ENCODE measurements at regions not wholly inside any gene's neighbourhood (a gene's known extent, or its start where the extent isn't known, plus 50 kb on each side); places are given as distances from the start of the nearest gene placed in this dataset.
"Not testable (repeated sequence)": the region's sequence is repeated elsewhere in the genome, so short reads cannot be mapped to it uniquely, and the experiment has no call there.

DNA sequence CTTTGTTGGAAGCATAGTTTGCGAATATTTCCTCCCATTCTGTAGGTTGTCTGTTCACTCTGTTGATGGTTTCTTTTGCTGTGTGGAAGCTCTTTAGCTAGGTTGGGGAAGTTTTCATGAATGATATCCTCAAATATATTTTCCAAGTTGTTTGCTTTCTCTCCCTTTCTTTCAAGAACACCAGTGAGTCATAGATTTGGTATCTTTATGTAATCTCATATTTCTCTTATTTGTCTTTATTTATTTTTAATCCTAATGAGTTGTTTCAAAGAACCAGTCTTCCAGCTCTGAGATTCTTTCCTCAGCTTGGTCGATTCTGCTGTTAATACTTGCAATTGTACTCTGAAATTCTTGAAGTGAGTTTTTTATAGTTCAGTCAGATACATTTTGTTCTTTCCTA lies 628.0 kb upstream of the ID4 start:
- Histone ChIP-seq H3K36me3 (ENCODE audit: insufficient read depth, insufficient read length, low read length) (no peaks in the 10 kb centered on the region), H3K9me3 (ENCODE audit: insufficient read depth, low read length) (peaks cover 18% of the 10 kb centered on the region), H3K9ac (ENCODE audit: insufficient read length, low read depth) (no peak overlapping the region), H3K4me3 (ENCODE audit: insufficient read length, low read depth) (no peak overlapping the region), H3K4me1 (ENCODE audit: insufficient read depth, insufficient read length) (no peaks in the 10 kb centered on the region), H3K27me3 (ENCODE audit: insufficient read depth, insufficient read length) (no peaks in the 10 kb centered on the region)
- DNase-seq (ENCODE audit: low read depth, low spot score), result no peak
- TF ChIP-seq SUZ12 (IDR thresholded peaks at IDR 0.05; ENCODE audit: extremely low read depth, insufficient read depth, insufficient read length) (no peak), YY1 (IDR thresholded peaks at IDR 0.05; ENCODE audit: insufficient read depth, insufficient read length) (no peak), ZNF274 (IDR thresholded peaks at IDR 0.05; ENCODE audit: low read depth, low read length) (no peak)

DNA sequence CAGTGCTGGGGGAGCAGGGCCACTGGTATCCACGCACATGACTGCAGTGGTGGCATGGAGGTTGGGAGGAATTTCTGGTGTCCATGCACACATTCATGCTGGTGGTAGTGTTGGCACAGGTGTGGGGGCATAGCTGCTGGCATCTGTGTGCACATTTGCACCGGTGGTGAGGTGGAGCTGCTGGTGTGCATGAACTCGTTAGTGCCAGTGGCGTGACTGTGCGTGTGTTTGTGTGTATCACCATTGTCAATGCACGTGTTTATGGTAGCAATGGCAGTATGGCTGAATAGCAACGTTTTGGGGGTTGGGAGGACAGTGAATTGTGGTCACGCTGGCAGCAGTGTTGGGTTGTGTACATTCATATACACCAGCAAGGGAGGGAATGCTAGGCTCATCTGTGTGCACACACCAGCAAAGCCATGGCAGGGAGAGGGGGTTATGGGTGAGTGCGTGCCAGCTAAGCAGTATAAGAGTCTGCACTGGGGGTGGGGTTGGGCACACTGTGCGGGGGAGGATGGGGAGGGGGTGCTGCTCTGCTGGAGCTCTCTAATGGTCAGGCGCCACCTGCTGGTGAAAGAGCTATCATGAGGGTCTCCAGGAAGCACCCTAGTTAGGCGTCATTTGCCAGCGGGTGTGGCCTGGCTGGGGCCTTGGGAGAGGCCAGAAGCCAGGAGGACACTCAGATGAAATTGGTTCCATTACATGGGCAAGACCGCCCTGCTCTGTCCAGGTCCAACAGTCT lies 626.1 kb upstream of the ID4 start:
- peaks cover 32% of the 10 kb centered on the region for H3K9me3 ChIP-seq (ENCODE audit: insufficient read depth, low read length)
- no peak overlapping the region for H3K9ac ChIP-seq (ENCODE audit: insufficient read length, low read depth)
- H3K4me3 ChIP-seq (ENCODE audit: insufficient read length, low read depth), result no peak overlapping the region
- TF ChIP-seq SUZ12 (IDR thresholded peaks at IDR 0.05; ENCODE audit: extremely low read depth, insufficient read depth, insufficient read length), result no peak
- TF ChIP-seq YY1 (IDR thresholded peaks at IDR 0.05; ENCODE audit: insufficient read depth, insufficient read length), result no peak
- no peak for TF ChIP-seq ZNF274 (IDR thresholded peaks at IDR 0.05; ENCODE audit: low read depth, low read length)
- H3K36me3 ChIP-seq (ENCODE audit: insufficient read depth, insufficient read length, low read length), result no peaks in the 10 kb centered on the region
- DNase-seq (ENCODE audit: low read depth, low spot score), result peak; percentile 5
- H3K4me1 ChIP-seq (ENCODE audit: insufficient read depth, insufficient read length), result no peaks in the 10 kb centered on the region
- H3K27me3 ChIP-seq (ENCODE audit: insufficient read depth, insufficient read length), result no peaks in the 10 kb centered on the region

DNA sequence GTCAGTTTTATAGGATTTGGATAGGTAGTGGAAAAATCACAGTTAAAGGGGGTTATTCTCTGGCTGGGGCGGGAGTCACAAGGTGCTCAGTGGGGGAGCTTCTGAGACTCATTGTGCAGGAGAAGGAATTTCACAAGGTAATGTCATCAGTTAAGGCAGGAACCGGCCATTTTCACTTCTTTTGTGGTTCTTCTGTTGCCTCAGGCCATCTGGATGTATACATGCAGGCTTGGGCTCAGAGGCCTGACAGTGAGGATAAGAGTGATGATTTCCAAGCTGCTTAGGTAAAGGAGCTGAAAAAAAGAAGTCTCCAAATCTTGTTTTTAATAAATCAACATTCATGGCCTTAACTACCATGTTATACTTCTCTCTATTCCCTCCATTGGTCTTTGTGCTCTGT lies 622.9 kb upstream of the ID4 start:
- Histone ChIP-seq H3K4me3 (ENCODE audit: insufficient read length, low read depth) (no peak overlapping the region), H3K27me3 (ENCODE audit: insufficient read depth, insufficient read length) (no peaks in the 10 kb centered on the region), H3K9ac (ENCODE audit: insufficient read length, low read depth) (no peak overlapping the region), H3K4me1 (ENCODE audit: insufficient read depth, insufficient read length) (no peaks in the 10 kb centered on the region), H3K36me3 (ENCODE audit: insufficient read depth, insufficient read length, low read length) (no peaks in the 10 kb centered on the region), H3K9me3 (ENCODE audit: insufficient read depth, low read length) (peaks cover 32% of the 10 kb centered on the region)
- TF ChIP-seq SUZ12 (IDR thresholded peaks at IDR 0.05; ENCODE audit: extremely low read depth, insufficient read depth, insufficient read length), result no peak
- TF ChIP-seq YY1 (IDR thresholded peaks at IDR 0.05; ENCODE audit: insufficient read depth, insufficient read length), result no peak
- TF ChIP-seq ZNF274 (IDR thresholded peaks at IDR 0.05; ENCODE audit: low read depth, low read length), result no peak
- peak; percentile 2 for DNase-seq (ENCODE audit: low read depth, low spot score)

DNA sequence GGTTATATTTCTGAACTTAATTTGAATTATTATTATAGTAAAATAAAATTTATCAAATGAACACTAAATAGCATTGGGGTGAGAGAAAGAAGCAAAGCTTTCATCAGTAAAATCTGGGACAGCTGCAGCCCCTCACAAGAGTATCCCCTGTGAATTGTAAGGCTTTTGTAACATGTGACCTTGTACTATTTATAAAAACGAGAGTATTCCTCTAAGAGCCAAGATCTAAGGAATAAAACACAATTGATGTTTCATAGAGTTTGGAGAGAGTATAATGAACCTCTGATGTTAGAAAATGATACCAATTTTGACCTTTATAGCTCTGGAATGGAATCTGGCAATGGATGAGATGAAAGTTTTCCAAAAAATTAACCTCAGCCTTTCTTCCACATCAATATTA lies 617.2 kb upstream of the ID4 start:
- Histone ChIP-seq H3K27me3 (ENCODE audit: insufficient read depth, insufficient read length) (no peaks in the 10 kb centered on the region), H3K36me3 (ENCODE audit: insufficient read depth, insufficient read length, low read length) (no peaks in the 10 kb centered on the region), H3K4me1 (ENCODE audit: insufficient read depth, insufficient read length) (no peaks in the 10 kb centered on the region), H3K4me3 (ENCODE audit: insufficient read length, low read depth) (no peak overlapping the region), H3K9me3 (ENCODE audit: insufficient read depth, low read length) (peaks cover 18% of the 10 kb centered on the region), H3K9ac (ENCODE audit: insufficient read length, low read depth) (no peak overlapping the region)
- TF ChIP-seq ZNF274 (IDR thresholded peaks at IDR 0.05; ENCODE audit: low read depth, low read length), result no peak
- no peak for TF ChIP-seq YY1 (IDR thresholded peaks at IDR 0.05; ENCODE audit: insufficient read depth, insufficient read length)
- TF ChIP-seq SUZ12 (IDR thresholded peaks at IDR 0.05; ENCODE audit: extremely low read depth, insufficient read depth, insufficient read length), result no peak
- DNase-seq (ENCODE audit: low read depth, low spot score), result no peak

DNA sequence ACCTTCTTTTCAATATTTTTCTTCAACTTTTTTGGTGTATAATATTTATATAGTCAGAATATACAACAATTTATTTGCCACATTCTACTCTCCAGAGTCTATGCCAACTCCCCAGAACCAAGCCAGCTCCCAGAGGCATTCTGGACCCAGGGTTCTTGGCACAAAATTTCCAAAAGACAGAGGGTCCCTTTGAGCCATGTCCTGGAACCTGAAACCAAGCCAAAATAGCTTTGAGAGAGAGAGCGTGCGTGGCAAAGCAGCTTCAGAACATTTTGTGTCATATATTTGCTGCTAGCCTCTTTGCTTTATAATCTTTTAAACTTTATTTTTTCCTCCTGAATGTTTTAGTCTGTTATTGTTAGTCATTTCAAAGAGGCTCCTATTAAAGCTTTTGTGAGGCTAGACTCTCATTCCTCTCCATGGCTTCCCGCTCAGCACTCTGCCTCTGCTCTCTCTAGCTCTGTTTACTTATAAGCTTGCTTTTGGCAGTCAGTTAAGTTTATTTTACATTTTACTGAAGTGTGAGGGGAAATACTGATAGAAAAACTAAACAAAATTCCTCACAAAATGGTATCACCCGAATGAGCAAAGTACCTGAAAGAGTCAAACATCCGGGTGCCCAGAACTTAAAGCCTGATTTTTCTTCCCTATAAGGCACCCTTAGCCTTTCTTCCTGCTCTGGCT lies 605.1 kb upstream of the ID4 start:
- Histone ChIP-seq H3K27me3 (ENCODE audit: insufficient read depth, insufficient read length) (no peaks in the 10 kb centered on the region), H3K36me3 (ENCODE audit: insufficient read depth, insufficient read length, low read length) (no peaks in the 10 kb centered on the region), H3K4me3 (ENCODE audit: insufficient read length, low read depth) (no peak overlapping the region), H3K9ac (ENCODE audit: insufficient read length, low read depth) (no peak overlapping the region), H3K4me1 (ENCODE audit: insufficient read depth, insufficient read length) (no peaks in the 10 kb centered on the region), H3K9me3 (ENCODE audit: insufficient read depth, low read length) (no peaks in the 10 kb centered on the region)
- no peak for DNase-seq (ENCODE audit: low read depth, low spot score)
- TF ChIP-seq YY1 (IDR thresholded peaks at IDR 0.05; ENCODE audit: insufficient read depth, insufficient read length), result no peak
- TF ChIP-seq SUZ12 (IDR thresholded peaks at IDR 0.05; ENCODE audit: extremely low read depth, insufficient read depth, insufficient read length), result no peak
- no peak for TF ChIP-seq ZNF274 (IDR thresholded peaks at IDR 0.05; ENCODE audit: low read depth, low read length)

DNA sequence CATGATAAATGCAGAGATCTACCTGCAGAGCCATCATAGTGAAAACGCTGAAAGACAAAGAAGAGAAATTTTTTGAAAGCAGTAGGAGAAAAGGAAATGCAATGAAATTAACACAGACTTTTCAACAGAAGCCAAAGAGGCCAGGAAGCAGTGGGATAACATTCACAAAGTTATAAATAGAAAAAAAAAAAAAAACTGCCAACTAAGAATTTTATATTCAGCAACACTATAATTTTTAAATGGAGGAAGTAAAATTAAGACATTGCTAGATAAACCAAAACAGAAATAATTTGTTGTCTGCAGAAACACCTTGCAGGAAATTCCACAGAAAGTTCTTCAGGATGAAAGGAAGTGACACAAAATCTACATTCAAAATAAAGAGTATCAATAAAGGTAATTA lies 591.5 kb upstream of the ID4 start:
- no peak overlapping the region for H3K9ac ChIP-seq (ENCODE audit: insufficient read length, low read depth)
- H3K36me3 ChIP-seq (ENCODE audit: insufficient read depth, insufficient read length, low read length), result no peaks in the 10 kb centered on the region
- H3K4me1 ChIP-seq (ENCODE audit: insufficient read depth, insufficient read length), result peaks cover 1% of the 10 kb centered on the region
- H3K4me3 ChIP-seq (ENCODE audit: insufficient read length, low read depth), result no peak overlapping the region
- no peaks in the 10 kb centered on the region for H3K27me3 ChIP-seq (ENCODE audit: insufficient read depth, insufficient read length)
- TF ChIP-seq YY1 (IDR thresholded peaks at IDR 0.05; ENCODE audit: insufficient read depth, insufficient read length), result no peak
- no peak for TF ChIP-seq SUZ12 (IDR thresholded peaks at IDR 0.05; ENCODE audit: extremely low read depth, insufficient read depth, insufficient read length)
- TF ChIP-seq ZNF274 (IDR thresholded peaks at IDR 0.05; ENCODE audit: low read depth, low read length), result no peak
- H3K9me3 ChIP-seq (ENCODE audit: insufficient read depth, low read length), result no peaks in the 10 kb centered on the region; the same call in none of the 2 replicates
- no peak for DNase-seq (ENCODE audit: low read depth, low spot score)

DNA sequence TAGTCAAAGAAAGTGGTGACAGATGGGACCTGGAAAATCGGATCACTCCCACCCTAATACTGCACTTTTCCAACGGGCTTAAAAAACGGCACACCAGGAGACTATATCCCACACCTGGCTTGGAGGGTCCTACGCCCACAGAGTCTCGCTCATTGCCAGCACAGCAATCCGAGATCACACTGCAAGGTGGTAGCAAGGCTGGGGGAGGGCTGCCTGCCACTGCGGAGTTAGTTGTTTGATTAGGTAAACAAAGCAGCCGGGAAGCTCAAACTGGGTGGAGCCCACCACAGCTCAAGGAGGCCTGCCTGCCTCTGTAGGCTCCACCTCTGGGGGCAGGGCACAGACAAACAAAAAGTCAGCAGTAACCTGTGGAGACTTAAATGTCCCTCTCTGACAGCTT lies 590.0 kb upstream of the ID4 start:
- peak; percentile 9 for DNase-seq (ENCODE audit: low read depth, low spot score)
- H3K9me3 ChIP-seq (ENCODE audit: insufficient read depth, low read length); H3K4me3 ChIP-seq (ENCODE audit: insufficient read length, low read depth); H3K27me3 ChIP-seq (ENCODE audit: insufficient read depth, insufficient read length); H3K4me1 ChIP-seq (ENCODE audit: insufficient read depth, insufficient read length); H3K9ac ChIP-seq (ENCODE audit: insufficient read length, low read depth); H3K36me3 ChIP-seq (ENCODE audit: insufficient read depth, insufficient read length, low read length): not testable (repeated sequence)

DNA sequence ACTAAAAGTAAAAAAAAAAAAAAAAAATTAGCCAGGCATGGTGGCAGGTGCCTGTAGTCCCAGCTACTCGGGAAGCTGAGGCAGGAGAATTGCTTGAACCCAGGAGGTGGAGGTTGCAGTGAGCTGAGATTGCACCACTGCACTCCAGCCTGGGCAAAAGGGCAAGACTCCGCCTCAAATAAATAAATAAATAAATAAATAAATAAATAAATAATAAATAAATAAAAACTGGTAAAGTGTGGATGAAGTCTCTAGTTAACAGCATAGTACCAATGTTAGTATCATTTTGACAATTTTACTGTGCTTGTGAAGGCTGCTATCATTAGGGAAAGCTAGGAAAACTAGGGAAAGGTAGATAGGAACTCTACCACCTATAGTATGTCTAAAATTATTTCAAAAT lies 581.0 kb upstream of the ID4 start:
- not testable (repeated sequence) for H3K9ac ChIP-seq (ENCODE audit: insufficient read length, low read depth); DNase-seq (ENCODE audit: low read depth, low spot score); H3K36me3 ChIP-seq (ENCODE audit: insufficient read depth, insufficient read length, low read length); H3K9me3 ChIP-seq (ENCODE audit: insufficient read depth, low read length); H3K4me3 ChIP-seq (ENCODE audit: insufficient read length, low read depth); H3K27me3 ChIP-seq (ENCODE audit: insufficient read depth, insufficient read length); H3K4me1 ChIP-seq (ENCODE audit: insufficient read depth, insufficient read length)

All from NT2/D1 (cell line).